HuH-7.5 (cell line): ENCODE measurements at regions not wholly inside any gene's neighbourhood (a gene's known extent, or its start where the extent isn't known, plus 50 kb on each side); places are given as distances from the start of the nearest gene placed in this dataset.
A peak's percentile ranks its signal among the peaks of the same experiment; 100 is the strongest.
"Not testable (repeated sequence)": the region's sequence is repeated elsewhere in the genome, so short reads cannot be mapped to it uniquely, and the experiment has no call there.

Experiments
- DNase-seq: peaks from one replicate; pipeline ENCODE4 v3.0.0; 2011; ENCODE audit warnings: low spot score

DNA sequence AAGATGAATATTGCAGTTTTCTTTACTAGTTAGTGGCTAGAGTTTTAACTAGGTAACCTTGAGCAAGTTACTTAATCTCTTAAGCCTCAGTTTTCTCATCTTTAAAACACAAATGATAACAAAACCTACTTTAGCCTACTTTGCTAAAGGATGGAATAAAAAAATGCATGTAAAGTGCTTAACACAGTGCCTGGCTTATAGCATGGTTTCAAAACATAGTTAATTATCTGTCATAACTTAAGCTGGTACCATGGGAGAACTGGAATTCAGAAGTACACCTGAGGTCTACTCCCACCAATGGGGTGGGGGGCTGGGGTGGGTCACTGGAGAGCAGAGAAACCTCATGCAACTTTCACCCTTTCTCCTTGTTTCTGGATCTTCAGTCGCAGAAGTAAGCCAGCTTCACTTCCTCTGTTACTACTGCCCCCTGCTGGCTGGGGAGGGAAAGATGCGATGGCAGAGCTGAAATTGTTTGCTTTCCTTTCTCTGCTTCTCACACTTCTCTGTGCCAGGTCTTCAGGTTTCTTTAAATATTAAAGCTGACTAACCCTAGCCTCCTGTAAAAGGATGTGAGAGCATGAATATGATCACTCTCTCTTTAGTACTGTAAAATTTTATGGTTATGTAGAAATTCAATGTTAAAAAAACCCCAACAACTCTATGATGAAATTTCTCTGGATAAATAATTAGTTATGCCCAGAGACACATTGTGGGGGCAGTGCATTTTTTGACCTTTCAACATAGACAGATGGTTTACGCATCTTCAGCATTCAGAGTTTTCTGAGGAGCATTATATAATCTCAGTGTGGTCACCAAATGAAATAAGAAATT, 324.2 kb downstream of the HLX start:
- peak; percentile 23 for DNase-seq

DNA sequence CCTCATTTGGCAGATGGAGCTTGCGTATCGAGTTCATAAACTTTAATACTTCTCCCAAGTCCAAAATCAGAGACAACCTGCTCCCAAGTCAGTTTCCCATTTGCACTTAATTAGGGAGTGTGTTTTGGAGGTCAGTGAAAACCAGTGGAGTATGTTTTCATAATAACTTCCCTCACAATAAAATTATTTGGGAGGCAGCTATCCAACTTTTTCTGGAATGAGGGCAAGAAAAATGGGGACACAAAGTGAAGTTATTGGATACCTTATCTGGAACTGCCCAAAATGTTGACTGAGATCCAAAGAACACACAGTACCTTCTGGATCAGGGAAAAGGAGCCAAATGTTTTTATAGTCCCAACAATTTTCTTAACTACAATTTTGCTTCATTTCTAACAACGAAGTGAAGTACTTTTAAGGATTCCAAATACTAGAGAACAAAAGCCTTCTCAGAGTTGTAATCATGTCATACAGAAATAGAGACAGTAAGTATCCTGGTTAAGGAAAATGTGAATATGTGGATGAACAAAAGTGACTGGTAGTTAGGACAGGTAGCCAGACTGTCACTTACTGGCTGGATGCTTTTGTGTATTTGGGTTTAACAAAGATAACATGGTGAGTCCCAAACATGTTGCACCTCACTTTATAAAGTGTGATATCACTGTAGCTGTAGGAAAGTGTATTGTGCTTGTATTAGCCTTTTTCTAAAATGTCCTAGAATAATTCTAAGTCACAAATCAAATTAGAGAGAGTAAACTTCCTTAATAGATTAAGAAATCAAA, 325.0 kb downstream of the HLX start:
- no peak for DNase-seq

DNA sequence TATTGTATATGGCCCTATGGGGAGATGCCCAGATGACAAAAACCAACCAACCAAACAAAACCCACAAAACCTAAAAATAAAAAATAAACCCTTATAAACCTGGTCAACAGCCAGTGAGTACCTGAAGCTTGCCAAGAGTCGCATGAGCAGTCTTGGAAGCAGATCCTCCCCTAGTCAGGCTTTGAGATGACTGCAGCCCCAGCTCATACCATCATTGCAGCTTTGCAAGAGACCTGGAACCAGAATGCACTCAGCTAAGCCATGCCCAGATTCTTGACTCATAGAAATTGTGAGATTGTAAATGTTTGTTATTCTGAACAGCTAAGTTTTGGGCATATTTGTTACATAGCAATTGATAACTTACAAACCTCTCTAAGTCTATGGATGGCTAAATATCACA, 326.8 kb downstream of the HLX start:
- no peak for DNase-seq

- no peak for DNase-seq
These were observed 333.7 kb downstream of the HLX start for GRCh38 chr1:221212926-221213325.

- no peak for DNase-seq
These were observed 337.8 kb downstream of the HLX start for GRCh38 chr1:221217029-221217428.

GRCh38 chr1:221223281-221223680, 344.0 kb downstream of the HLX start:
- no peak for DNase-seq

DNA sequence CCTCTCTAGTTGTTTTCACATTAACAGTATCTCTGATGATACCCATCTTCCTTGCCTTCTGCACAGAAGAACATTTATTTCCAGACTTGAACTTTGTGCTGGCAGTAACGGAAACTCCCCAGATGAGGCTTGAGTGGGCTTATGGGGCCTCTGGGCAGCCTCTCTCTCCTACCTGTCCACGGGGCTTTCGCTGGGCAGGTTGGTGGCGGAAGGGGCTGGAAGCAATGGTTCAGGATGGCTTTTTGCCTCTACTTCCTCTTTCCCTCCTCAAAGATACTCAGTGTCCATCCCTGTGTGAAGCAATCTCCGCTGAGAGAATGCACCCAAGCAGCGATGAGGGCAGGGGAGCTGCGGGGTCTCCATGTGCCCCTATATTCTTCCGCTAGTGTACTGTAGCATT, 348.2 kb downstream of the HLX start:
- DNase-seq: no peak

DNA sequence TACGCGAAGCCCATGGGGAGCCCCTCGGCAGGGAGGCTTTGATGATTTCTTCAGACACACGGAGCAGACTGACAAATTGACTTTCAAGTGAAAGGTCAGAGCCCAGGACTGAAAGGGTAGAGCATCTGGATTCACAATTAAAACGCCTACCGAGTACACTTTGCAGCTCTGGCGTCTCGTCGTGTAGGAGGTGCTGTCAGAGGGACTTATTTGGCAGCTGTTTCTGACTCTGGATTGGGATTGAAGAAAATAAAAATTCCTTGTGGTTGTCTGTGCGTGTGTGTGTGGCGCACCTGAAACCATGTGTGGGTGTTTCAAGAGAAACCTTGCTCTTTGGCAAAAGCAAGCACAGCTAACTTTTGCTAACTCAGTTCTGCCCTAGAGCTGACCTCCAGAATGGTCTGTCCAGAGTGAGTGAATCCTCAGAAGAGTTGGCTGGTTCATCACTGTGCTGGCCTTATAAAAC, 348.7 kb downstream of the HLX start:
- no peak for DNase-seq

- DNase-seq: no peak
These were observed 349.4 kb downstream of the HLX start for GRCh38 chr1:221228594-221228993.

DNA sequence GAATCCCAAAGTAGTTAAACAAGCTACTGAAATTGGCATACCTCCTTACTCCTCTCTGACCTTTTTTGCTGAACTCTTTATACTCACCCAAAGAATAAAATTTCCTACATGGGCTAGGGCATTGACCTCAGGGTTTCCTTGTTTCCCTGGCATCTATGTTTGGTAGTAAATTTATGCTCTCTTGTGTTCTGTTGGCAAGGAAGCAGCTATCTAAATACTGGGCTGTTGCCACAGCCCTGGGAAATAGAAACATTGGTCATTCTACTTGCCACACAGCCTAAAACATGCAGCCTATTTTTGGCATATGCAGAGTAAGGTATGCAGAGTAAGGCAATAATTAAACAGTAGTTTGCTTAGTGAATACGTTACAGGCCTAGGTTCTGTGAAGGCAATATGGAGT, 351.4 kb downstream of the HLX start:
- DNase-seq: no peak

- no peak for DNase-seq
These were observed 355.5 kb downstream of the HLX start for GRCh38 chr1:221234791-221235190.

- no peak for DNase-seq
These were observed 358.3 kb downstream of the HLX start for GRCh38 chr1:221237587-221237986.

GRCh38 chr1:221239181-221239580, 359.9 kb downstream of the HLX start:
- DNase-seq: no peak

DNA sequence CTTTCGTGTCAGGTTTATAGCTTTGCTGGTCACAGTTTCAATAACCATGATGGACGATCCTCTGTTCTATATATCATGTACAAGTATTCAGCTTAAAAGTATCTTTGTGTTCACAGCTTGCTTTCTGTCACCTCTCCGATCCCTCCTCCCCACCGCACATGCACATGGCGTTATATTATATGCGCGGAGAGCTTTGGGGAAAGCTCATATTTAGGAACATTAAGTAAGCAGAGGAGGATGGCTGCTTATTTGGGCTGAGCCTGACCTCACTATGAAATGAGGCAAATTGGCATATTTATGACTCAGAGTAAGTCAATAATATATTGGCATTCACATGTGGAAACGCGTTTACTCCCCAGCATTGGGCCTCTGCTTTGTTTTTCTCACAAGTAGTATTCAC, 360.5 kb downstream of the HLX start:
- DNase-seq: no peak

DNA sequence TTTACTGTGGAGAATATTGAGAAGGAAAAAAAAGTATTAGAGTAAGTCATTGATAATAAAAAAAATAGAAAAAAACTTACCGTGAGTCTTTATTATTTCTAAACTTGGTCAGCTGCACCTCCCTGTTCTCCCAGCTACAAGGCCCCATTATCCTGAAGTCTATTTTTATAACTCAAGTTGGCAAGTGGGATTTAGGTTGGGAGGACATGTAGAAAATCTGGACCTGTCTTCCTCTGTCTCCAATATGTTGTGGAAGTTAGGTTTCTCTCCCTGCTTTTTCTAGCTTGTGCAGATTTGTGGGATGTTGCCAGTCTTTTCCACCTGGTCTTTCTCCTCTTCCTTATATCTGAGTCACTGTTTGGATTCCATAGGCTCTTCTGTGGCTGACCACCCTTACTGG, 361.4 kb downstream of the HLX start:
- DNase-seq: no peak

DNA sequence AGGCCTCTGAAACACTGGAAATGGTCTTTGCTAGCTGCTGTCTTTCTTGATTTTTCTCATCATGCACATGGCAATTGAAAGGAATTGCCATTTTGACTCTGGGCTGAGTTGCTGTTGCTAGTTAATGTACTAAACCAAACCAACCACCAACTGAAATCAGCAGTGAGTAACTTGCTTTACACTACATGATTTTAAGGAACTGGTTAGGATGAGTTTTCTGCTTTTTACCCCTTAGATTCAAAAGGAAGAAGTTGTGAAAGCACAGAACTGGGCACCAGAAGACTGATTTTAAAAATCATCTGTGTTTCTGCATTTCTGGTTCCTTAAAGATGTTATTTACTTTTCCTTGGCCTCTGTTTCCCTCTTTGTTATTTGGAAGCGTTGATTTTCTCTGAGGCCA, 361.9 kb downstream of the HLX start:
- no peak for DNase-seq

DNA sequence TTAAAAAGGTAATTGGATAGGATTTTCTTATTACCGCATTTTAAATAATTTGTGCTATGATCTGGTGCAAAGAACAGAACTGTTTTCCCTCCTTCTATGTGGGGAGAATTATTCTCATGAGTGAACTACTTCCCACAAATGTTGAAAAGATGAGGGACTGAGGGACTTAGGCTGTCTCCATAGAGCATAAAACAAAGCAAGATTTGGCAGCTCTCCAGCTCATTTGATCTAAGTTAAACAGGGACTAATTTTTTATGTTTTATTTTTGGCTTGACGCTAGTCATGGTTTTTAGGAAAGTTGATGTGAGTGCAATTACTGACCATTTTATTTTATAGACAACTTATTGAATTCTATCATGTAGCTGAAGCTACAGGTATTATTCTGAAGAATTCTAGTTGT, 362.3 kb downstream of the HLX start:
- DNase-seq: no peak

DNA sequence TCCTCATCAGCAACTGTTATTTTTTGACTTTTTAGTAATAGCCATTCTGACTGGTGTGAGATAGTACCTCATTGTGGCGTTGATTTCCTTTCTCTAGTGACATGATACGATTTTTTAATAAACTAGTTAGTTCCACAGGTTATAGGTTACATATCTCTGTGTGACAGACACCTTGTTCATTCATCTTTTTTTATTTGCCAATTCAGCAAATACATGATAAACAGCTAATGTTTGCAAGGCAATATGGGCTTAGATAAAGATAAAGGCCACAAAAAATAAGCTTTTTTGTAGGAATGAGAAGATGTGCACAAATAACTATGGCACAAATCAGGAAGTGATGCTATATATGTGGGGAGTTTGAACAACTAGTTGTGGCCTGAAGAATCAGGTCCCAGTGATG, 366.8 kb downstream of the HLX start:
- no peak for DNase-seq

GRCh38 chr1:221246628-221247415, 367.6 kb downstream of the HLX start:
- DNase-seq: no peak

GRCh38 chr1:221251580-221251979, 372.3 kb downstream of the HLX start:
- no peak for DNase-seq

GRCh38 chr1:221254813-221255212, 375.6 kb downstream of the HLX start:
- DNase-seq: no peak

- DNase-seq: no peak
These were observed 377.5 kb downstream of the HLX start for GRCh38 chr1:221256773-221257172.

DNA sequence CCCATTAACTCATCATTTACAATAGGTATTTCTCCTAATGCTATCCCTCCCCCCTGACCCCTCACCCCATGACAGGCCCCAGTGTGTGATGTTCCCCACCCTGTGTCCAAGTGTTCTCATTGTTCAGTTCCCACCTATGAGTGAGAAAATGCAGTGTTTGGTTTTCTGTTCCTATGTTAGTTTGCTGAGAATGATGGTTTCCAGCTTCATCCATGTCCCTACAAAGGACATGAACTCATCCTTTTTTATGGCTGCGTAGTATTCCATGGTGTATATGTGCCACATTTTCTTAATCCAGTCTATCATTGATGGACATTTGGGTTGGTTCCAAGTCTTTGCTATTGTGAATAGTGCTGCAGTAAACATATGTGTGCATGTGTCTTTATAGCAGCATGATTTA, 378.3 kb downstream of the HLX start:
- DNase-seq: not testable (repeated sequence)
